GM12801 (cell line): ENCODE measurements at regions not wholly inside any gene's neighbourhood (a gene's known extent, or its start where the extent isn't known, plus 50 kb on each side); places are given as distances from the start of the nearest gene placed in this dataset.

Source experiments
- TF ChIP-seq, protein P1 (sequence below): IDR thresholded peaks from one replicate; pipeline ENCODE4 v1.5.1; 2011; ENCODE audit warnings: control low read depth; ENCODE audit not compliant: insufficient read length; ENCODE audit errors: extremely low read depth

DNA sequence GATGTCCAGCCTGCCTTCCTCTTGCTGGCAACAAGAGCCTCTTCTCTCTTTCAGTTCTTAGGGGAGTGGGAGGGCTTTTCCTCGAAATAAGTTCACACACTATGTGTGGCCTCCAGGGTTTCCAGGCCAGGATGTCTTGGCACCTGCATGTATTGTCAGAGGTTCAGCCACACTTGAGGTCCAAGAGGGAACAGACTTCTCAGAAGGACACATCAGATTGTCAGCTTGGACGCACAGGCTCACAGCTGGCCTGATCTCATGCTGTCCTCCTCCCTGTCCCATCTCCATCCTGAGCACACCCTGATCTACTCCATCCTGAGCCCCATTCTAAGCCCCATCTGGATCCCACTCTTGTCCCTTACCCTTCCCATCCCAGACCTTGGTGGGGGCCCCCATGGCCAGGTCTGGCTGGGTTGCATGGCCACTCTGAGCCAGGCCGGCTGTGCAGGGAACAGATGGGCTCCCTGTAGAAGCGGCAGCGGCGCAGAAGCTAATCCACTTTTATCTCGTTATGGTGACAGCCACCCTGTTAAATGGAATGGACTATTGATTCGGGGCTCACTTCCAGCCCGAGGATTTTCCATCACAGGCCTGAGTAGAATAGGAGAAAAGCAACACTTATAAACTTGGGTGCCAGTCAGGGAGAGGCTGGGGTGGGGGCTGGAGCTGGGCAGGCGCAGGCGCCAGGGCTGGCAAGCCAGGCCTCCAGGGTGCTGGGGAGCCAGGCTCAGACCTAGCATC lies 85.1 kb upstream of the CSF3R start:
- TF ChIP-seq, protein P1, sequence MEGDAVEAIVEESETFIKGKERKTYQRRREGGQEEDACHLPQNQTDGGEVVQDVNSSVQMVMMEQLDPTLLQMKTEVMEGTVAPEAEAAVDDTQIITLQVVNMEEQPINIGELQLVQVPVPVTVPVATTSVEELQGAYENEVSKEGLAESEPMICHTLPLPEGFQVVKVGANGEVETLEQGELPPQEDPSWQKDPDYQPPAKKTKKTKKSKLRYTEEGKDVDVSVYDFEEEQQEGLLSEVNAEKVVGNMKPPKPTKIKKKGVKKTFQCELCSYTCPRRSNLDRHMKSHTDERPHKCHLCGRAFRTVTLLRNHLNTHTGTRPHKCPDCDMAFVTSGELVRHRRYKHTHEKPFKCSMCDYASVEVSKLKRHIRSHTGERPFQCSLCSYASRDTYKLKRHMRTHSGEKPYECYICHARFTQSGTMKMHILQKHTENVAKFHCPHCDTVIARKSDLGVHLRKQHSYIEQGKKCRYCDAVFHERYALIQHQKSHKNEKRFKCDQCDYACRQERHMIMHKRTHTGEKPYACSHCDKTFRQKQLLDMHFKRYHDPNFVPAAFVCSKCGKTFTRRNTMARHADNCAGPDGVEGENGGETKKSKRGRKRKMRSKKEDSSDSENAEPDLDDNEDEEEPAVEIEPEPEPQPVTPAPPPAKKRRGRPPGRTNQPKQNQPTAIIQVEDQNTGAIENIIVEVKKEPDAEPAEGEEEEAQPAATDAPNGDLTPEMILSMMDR, result no peak

DNA sequence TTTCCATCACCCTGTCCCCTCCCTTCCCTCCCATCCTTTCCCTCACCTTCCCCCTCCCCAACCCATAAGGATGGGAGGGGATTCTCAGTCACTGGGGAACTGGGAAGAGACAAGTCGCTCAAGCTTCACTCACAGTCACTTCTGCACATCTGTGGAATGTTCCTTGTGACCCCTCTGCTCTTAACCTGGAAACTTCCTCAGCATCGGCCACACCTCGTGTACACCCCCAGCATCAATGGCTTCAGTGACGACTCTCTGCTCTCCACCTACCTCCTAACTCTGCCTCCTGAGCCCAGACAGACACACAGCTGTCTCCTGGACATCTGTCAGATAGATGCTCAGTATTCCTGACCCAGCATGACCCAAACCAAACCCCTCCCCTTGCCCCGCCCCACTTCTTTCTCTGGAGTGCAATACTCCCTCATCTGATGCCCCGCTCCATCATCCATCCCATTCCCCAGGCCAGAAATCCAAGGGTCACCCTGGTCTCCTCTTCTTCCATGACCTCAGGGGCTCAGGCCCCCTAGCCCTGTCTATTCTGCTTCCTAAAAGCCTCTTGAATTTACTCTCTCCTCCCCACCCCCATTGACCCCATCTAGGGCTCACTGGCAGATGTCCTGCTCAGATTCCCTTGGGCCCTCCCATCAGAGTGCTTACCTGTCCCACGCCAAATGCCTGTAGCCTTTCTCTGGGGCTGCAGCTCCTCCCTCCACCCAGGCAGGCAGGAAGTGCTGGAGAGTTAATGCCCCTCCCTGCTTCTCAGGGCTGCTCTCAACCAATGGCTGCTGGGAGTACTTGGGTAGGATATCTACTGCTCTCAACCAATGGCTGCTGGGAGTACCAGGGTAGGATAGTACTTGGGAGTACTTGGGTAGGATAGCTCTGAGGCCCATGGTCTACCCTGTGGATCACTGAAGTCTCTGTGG lies 83.1 kb upstream of the CSF3R start:
- TF ChIP-seq, protein P1, result no peak

DNA sequence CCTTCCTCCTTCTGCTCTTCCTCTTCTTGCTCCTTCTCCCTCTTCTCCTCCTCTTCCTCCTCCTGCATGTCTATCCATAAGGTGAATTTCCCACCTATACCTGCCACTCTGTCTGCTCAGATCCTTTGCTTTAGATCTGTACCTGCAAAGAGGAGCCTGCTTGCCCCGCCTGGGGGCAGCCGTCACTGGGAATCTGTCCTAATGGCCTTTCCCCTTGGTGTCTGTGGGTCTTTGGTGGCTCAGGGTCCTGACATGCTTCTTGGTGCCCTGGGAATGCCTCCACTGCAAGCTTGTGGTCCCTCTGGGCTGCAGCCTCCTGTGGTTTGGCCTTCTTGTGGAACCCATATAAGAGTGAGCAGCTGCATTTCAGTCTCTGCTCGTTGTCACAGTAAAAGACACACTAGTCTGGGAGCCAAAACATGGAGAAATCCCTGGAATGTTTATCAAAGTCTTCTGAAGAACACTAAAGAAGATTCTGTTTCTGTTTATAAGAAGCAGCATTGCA lies 79.5 kb upstream of the CSF3R start:
- TF ChIP-seq, protein P1, result no peak

DNA sequence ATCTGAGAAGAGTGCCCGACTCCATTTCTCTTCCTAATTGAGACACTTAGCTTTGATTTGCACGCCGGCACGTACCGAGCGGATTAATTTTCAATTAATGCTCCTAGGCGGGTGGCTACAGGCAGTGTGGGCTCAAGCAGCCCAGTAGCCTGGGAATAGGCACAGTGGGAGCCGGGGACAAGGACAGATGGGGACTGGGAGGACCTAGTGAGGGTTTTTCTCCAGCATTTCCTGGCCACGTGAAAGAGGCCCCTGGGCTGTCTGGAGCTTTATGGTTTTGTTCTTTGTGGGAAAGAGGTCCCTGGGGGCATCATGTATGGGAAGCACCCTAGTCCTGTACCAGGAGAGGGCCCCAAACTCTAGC lies 78.6 kb upstream of the CSF3R start:
- TF ChIP-seq, protein P1, result no peak

DNA sequence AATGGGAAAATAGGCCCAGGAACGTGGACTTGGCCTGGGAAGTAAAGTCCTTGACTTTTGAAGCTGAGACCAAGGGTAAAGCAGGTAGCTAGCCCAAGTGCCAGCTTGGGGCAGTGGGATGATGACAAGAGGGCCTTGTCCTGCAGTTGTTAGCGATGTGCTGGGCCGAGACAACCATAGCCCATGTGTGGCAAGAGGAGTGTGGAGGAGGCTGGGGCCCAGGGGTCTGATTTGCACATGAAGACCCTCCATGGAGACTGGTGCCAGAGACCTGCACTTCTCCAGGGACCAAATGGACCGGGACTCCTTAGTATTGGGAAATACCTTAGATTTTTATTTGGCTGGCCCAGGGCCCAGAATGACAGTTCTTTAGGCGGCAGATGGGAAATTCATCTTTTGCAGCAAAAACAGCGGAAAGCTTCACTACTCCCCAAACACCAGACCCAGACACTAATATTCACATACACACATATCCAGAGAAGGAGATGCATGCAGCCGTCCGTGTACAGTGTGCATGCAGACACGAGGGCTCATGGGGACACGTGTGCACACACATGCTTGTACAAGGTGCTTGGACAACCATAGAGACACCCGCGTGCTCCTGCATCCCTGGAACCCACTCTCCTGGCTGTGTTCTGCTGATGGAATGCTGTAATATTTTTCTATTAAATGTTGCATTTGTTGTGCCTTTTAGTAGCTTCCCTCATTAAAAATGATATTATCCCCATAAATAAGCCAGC lies 78.1 kb upstream of the CSF3R start:
- TF ChIP-seq, protein P1, result no peak

DNA sequence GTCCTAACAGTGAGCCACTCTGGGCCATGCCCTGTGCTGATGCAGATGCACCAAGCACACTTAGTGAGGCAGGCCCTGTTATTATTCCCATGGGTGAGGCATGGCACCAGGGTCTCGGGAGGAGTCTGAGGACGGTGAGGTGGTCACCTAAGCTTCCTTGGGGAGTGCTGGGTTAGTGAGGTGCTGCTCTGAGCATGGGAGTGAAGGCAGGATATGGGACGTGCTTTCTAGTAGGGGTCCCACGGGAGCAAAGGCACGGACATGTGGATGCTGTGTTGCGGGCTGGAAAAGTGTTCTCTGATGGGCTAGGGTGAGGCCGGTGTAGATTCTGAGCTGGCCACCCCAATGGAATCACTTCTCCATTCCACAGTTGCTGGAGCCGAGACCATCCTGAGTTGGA lies 77.5 kb upstream of the CSF3R start:
- TF ChIP-seq, protein P1, result no peak

DNA sequence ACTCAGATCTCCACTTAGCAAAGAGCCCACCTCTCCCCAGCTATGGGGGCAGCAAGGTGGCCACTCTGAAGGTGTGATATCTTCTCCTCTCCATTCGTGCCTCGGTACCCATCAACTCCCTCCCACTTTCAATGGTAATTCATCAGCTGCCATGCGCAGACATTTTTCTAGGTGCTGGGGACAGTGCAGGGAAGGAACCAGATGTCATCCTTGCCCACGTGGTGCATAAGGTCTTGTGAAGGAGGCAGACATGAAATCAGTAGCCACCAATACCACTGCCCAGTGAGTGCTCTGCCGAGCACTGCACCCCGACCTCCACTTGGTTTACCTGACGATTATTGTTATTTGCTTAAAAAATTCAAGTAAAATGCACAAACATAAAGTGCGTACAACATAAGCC lies 76.3 kb upstream of the CSF3R start:
- TF ChIP-seq, protein P1, result no peak
